HEK293 (cell line): ENCODE measurements at regions not wholly inside any gene's neighbourhood (a gene's known extent, or its start where the extent isn't known, plus 50 kb on each side); places are given as distances from the start of the nearest gene placed in this dataset.

Experiments used
- BCL11A ChIP-seq: fragments of 450-650 bp; formaldehyde crosslinking; IDR thresholded peaks from 2 replicates; pipeline ENCODE4 v1.5.1; 2016; ENCODE audit warnings: low read depth, missing biosample characterization, missing genetic modification characterization
- EGR2 ChIP-seq: fragments of 450-650 bp; formaldehyde crosslinking; IDR thresholded peaks from 2 replicates; pipeline ENCODE4 v1.5.1; 2016; ENCODE audit warnings: low read depth, missing biosample characterization, missing genetic modification characterization
- HOXA7 ChIP-seq: sonication (generic); formaldehyde crosslinking; IDR thresholded peaks from 2 replicates; pipeline ENCODE4 v1.8.1; 2022; ENCODE audit warnings: missing genetic modification reagents, borderline replicate concordance
- KLF8 ChIP-seq: fragments of 450-650 bp; formaldehyde crosslinking; IDR thresholded peaks from 2 replicates; pipeline ENCODE4 v1.5.1; 2016; ENCODE audit warnings: missing biosample characterization, missing genetic modification characterization
- PRDM1 ChIP-seq: fragments of 450-650 bp; formaldehyde crosslinking; IDR thresholded peaks from 2 replicates; pipeline ENCODE4; 2016; ENCODE audit warnings: missing biosample characterization, missing genetic modification characterization
- PRDM2 ChIP-seq: fragments of 450-650 bp; formaldehyde crosslinking; IDR thresholded peaks from 2 replicates; pipeline ENCODE4 v1.5.1; 2016; ENCODE audit warnings: missing biosample characterization, missing genetic modification characterization, borderline replicate concordance
- SCRT1 ChIP-seq: fragments of 450-650 bp; formaldehyde crosslinking; IDR thresholded peaks from 2 replicates; pipeline ENCODE4 v1.5.1; 2016; ENCODE audit warnings: missing biosample characterization, missing genetic modification characterization, borderline replicate concordance
- WT1 ChIP-seq: fragments of 450-650 bp; formaldehyde crosslinking; IDR thresholded peaks from 2 replicates; pipeline ENCODE4 v1.5.1; 2016; ENCODE audit warnings: missing biosample characterization, missing genetic modification characterization
- ZBTB1 ChIP-seq: fragments of 450-650 bp; formaldehyde crosslinking; IDR thresholded peaks from 2 replicates; pipeline ENCODE4 v1.5.1; 2016; ENCODE audit warnings: missing biosample characterization, missing genetic modification characterization
- ZBTB10 ChIP-seq: fragments of 450-650 bp; formaldehyde crosslinking; IDR thresholded peaks from 2 replicates; pipeline ENCODE4 v1.5.1; 2016; ENCODE audit warnings: missing biosample characterization, missing genetic modification characterization
- ZBTB6 ChIP-seq: fragments of 450-650 bp; formaldehyde crosslinking; IDR thresholded peaks from 2 replicates; pipeline ENCODE4 v1.5.1; 2017; ENCODE audit warnings: missing biosample characterization, missing genetic modification characterization
- ZNF18 ChIP-seq: fragments of 450-650 bp; formaldehyde crosslinking; IDR thresholded peaks from 2 replicates; pipeline ENCODE4 v1.5.1; 2016; ENCODE audit warnings: missing biosample characterization, missing genetic modification characterization
- ZNF211 ChIP-seq: fragments of 450-650 bp; formaldehyde crosslinking; IDR thresholded peaks from 2 replicates; pipeline ENCODE4 v1.5.1; 2016; ENCODE audit warnings: low read depth, missing biosample characterization, missing genetic modification characterization
- ZNF341 ChIP-seq: fragments of 450-650 bp; formaldehyde crosslinking; IDR thresholded peaks from 2 replicates; pipeline ENCODE4; 2016; ENCODE audit warnings: low read depth, missing biosample characterization, missing genetic modification characterization
- ZNF391 ChIP-seq: fragments of 450-650 bp; formaldehyde crosslinking; IDR thresholded peaks from 2 replicates; pipeline ENCODE4 v1.5.1; 2016; ENCODE audit warnings: low read depth, missing biosample characterization, missing genetic modification characterization, borderline replicate concordance
- ZNF473 ChIP-seq: fragments of 450-650 bp; formaldehyde crosslinking; IDR thresholded peaks from 2 replicates; pipeline ENCODE4 v1.5.1; 2017; ENCODE audit warnings: missing biosample characterization, missing genetic modification characterization
- ZNF544 ChIP-seq: fragments of 450-650 bp; formaldehyde crosslinking; IDR thresholded peaks from 2 replicates; pipeline ENCODE4 v1.5.0; 2017; ENCODE audit warnings: missing biosample characterization, missing genetic modification characterization
- ZNF560 ChIP-seq: fragments of 450-650 bp; formaldehyde crosslinking; IDR thresholded peaks from 2 replicates; pipeline ENCODE4 v1.5.1; 2017; ENCODE audit warnings: missing biosample characterization, missing genetic modification characterization, borderline replicate concordance
- ZNF600 ChIP-seq: fragments of 450-650 bp; formaldehyde crosslinking; IDR thresholded peaks from 2 replicates; pipeline ENCODE4 v1.5.1; 2016; ENCODE audit warnings: missing biosample characterization, missing genetic modification characterization
- ZNF645 ChIP-seq: fragments of 450-650 bp; formaldehyde crosslinking; IDR thresholded peaks from 2 replicates; pipeline ENCODE4; 2016; ENCODE audit warnings: missing biosample characterization, missing genetic modification characterization
- ZNF670 ChIP-seq: fragments of 450-650 bp; formaldehyde crosslinking; IDR thresholded peaks from 2 replicates; pipeline ENCODE4 v1.5.1; 2016; ENCODE audit warnings: missing biosample characterization, missing genetic modification characterization, low read depth
- ZSCAN18 ChIP-seq: fragments of 450-650 bp; formaldehyde crosslinking; IDR thresholded peaks from 2 replicates; pipeline ENCODE4 v1.5.1; 2016; ENCODE audit warnings: missing biosample characterization, missing genetic modification characterization
- ZSCAN5A ChIP-seq: fragments of 450-650 bp; formaldehyde crosslinking; IDR thresholded peaks from 2 replicates; pipeline ENCODE4 v1.5.1; 2016; ENCODE audit warnings: missing biosample characterization, missing genetic modification characterization

- TF ChIP-seq PRDM1 (tag by site-specific recombination) = no peak
- TF ChIP-seq ZSCAN18 (tag by site-specific recombination) = no peak
- no peak for TF ChIP-seq PRDM2
- TF ChIP-seq ZNF341 (tag by site-specific recombination) = peak; percentile 15; the same call in 1 of the 2 replicates
- TF ChIP-seq ZNF391 = peak; percentile 56; the same call in 1 of the 2 replicates
- 0 out of 2 replicates have a peak, but pooled peaks have one; percentile 37 for TF ChIP-seq SCRT1 (tag by site-specific recombination)
- peak; percentile 72; the same call in 1 of the 2 replicates for TF ChIP-seq ZBTB1
- no peak for TF ChIP-seq ZNF473 (tag by site-specific recombination)
- TF ChIP-seq ZNF600 = 0 out of 2 replicates have a peak, but pooled peaks have one; percentile 7
- TF ChIP-seq WT1 (tag by site-specific recombination) = peak; percentile 98
- TF ChIP-seq ZNF18 = peak; percentile 68
- no peak for TF ChIP-seq HOXA7 (CRISPR knock-in tag)
- no peak for TF ChIP-seq ZNF544 (tag by site-specific recombination)
- peak; percentile 92 for TF ChIP-seq BCL11A (tag by site-specific recombination)
- TF ChIP-seq ZNF560 (tag by site-specific recombination) = no peak
- TF ChIP-seq EGR2 (tag by site-specific recombination) = no peak
- no peak for TF ChIP-seq ZNF645 (tag by site-specific recombination)
- TF ChIP-seq ZBTB10 (tag by site-specific recombination) = no peak
- TF ChIP-seq ZBTB6 (tag by site-specific recombination) = peak; percentile 27; the same call in 1 of the 2 replicates
- TF ChIP-seq ZSCAN5A (tag by site-specific recombination) = no peak
- TF ChIP-seq ZNF670 = no peak
- no peak for TF ChIP-seq ZNF211 (tag by site-specific recombination)
- peak; percentile 47; the same call in 1 of the 2 replicates for TF ChIP-seq KLF8
Observed at GRCh38 chr9:1462626-1463308, 412.6 kb downstream of the DMRT2 start (continued).
